ENCODE measurements at regions not wholly inside any gene's neighbourhood (a gene's known extent, or its start where the extent isn't known, plus 50 kb on each side); places are given as distances from the start of the nearest gene placed in this dataset.

DNA sequence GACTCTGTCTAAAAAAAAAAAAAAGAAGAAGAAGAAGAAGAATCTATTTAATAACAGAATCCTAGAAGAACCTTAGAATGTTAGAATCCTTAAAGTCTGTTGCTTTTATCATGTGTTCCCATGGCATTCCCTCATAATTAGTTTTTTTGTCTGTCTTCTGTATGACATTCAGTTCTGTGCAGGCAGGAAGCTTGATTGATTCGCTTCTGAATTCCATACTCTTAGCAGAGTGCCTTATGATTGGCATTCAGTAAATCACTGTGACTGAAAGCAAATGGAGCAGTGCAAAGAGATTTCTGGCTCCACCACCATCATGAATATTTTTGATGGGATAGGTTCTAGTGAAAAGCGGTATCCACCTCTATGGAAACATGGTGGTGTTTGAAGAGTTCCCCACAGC lies 1065.9 kb upstream of the RBFOX1 start:
- TF ChIP-seq CTCF (IDR thresholded peaks at IDR 0.05; ENCODE audit: low read depth, low read length, poor library complexity, severe bottlenecking) = no peak
- no peak for TF ChIP-seq EZH2phosphoT487 (IDR thresholded peaks at IDR 0.05; ENCODE audit: borderline replicate concordance, low read length)
